ENCODE measurements at regions not wholly inside any gene's neighbourhood (a gene's known extent, or its start where the extent isn't known, plus 50 kb on each side); places are given as distances from the start of the nearest gene placed in this dataset.

DNA sequence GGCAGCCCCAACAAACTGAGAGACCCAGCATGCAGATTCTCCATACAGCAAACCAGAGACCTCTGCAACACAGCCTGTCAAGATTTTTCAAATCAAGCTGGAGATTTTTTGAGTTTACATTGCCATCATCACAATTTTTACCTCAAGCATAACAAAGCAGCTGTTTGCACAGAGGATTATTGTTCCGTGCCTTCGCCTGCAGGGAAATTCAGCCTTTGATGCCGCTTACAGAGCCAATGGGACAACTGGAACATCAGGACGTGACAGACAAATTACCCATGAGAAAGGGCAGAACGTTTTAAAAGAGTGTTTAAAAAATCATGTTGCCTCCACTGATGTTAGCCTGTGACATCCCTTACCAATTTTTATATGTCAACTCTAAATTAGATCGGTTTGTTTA is 363.7 kb downstream of the FBXW7 start:
- Histone ChIP-seq H2AFZ (ENCODE audit: low read depth, low read length, poor library complexity, severe bottlenecking) (no peak overlapping the region), H3K9me2 (ENCODE audit: insufficient read depth) (no peaks in the 10 kb centered on the region), H3K4me3 (replicated peaks in 1 of 2; ENCODE audit: low read depth in 1 of 2, low read length in 2 of 2) (no peak overlapping the region), H3K9me3 (ENCODE audit: control insufficient read depth in 1 of 2, insufficient read depth in 1 of 2, low read depth in 1 of 2, low read length in 2 of 2) (no peaks in the 10 kb centered on the region), H3K4me1 (ENCODE audit: control insufficient read depth in 1 of 2, insufficient read depth in 2 of 2, low read length in 2 of 2) (peaks cover 0 to 9% of the 10 kb centered on the region in 2 experiments; a peak in 2 of 4 replicates), H4K20me1 (ENCODE audit: insufficient read depth) (no peaks in the 10 kb centered on the region), H3K9ac (ENCODE audit: low read length) (no peak overlapping the region), H3K4me2 (ENCODE audit: low read length) (no peak overlapping the region), H3K79me2 (ENCODE audit: insufficient read depth, low read length) (no peaks in the 10 kb centered on the region), H3K27ac (ENCODE audit: low read depth, low read length) (no peak overlapping the region), H3K36me3 (ENCODE audit: control insufficient read depth in 1 of 2, insufficient read depth in 2 of 2, low read length in 2 of 2) (no peaks in the 10 kb centered on the region), H3K27me3 (ENCODE audit: insufficient read depth, low read length) (no peaks in the 10 kb centered on the region)
- no TSS peak for BruUV-seq (replicated peaks)
- ATAC-seq (no peak), DNase-seq (ENCODE audit: low read depth, low spot score) (no peak)
- CTCF ChIA-PET: no interaction called here
- TF ChIP-seq ZFX (IDR thresholded peaks at IDR 0.05) (no peak), EZH2 (IDR thresholded peaks at IDR 0.05) (no peak), POLR2AphosphoS5 (IDR thresholded peaks at IDR 0.05; ENCODE audit: low read depth, low read length) (no peak), JUND (IDR thresholded peaks at IDR 0.05) (no peak), EZH2phosphoT487 (IDR thresholded peaks at IDR 0.05; ENCODE audit: borderline replicate concordance) (no peak), CBX3 (IDR thresholded peaks at IDR 0.05; ENCODE audit: low read depth) (no peak), YY1 (IDR thresholded peaks at IDR 0.05; ENCODE audit: extremely low read depth, insufficient replicate concordance, low read depth, low read length) (no peak), CEBPB (IDR thresholded peaks at IDR 0.05; ENCODE audit: low read depth) (no peak), ZNF274 (IDR thresholded peaks at IDR 0.05; ENCODE audit: low read depth, low read length) (no peak), SP1 (IDR thresholded peaks at IDR 0.05; ENCODE audit: low read depth) (no peak)
- TF ChIP-seq, protein P1, sequence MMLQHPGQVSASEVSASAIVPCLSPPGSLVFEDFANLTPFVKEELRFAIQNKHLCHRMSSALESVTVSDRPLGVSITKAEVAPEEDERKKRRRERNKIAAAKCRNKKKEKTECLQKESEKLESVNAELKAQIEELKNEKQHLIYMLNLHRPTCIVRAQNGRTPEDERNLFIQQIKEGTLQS (IDR thresholded peaks at IDR 0.05): no peak
- TF ChIP-seq, protein P2, sequence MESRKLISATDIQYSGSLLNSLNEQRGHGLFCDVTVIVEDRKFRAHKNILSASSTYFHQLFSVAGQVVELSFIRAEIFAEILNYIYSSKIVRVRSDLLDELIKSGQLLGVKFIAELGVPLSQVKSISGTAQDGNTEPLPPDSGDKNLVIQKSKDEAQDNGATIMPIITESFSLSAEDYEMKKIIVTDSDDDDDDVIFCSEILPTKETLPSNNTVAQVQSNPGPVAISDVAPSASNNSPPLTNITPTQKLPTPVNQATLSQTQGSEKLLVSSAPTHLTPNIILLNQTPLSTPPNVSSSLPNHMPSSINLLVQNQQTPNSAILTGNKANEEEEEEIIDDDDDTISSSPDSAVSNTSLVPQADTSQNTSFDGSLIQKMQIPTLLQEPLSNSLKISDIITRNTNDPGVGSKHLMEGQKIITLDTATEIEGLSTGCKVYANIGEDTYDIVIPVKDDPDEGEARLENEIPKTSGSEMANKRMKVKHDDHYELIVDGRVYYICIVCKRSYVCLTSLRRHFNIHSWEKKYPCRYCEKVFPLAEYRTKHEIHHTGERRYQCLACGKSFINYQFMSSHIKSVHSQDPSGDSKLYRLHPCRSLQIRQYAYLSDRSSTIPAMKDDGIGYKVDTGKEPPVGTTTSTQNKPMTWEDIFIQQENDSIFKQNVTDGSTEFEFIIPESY (IDR thresholded peaks at IDR 0.05; ENCODE audit: extremely low read depth, insufficient replicate concordance, low read length): no peak
- TF ChIP-seq, protein P3, sequence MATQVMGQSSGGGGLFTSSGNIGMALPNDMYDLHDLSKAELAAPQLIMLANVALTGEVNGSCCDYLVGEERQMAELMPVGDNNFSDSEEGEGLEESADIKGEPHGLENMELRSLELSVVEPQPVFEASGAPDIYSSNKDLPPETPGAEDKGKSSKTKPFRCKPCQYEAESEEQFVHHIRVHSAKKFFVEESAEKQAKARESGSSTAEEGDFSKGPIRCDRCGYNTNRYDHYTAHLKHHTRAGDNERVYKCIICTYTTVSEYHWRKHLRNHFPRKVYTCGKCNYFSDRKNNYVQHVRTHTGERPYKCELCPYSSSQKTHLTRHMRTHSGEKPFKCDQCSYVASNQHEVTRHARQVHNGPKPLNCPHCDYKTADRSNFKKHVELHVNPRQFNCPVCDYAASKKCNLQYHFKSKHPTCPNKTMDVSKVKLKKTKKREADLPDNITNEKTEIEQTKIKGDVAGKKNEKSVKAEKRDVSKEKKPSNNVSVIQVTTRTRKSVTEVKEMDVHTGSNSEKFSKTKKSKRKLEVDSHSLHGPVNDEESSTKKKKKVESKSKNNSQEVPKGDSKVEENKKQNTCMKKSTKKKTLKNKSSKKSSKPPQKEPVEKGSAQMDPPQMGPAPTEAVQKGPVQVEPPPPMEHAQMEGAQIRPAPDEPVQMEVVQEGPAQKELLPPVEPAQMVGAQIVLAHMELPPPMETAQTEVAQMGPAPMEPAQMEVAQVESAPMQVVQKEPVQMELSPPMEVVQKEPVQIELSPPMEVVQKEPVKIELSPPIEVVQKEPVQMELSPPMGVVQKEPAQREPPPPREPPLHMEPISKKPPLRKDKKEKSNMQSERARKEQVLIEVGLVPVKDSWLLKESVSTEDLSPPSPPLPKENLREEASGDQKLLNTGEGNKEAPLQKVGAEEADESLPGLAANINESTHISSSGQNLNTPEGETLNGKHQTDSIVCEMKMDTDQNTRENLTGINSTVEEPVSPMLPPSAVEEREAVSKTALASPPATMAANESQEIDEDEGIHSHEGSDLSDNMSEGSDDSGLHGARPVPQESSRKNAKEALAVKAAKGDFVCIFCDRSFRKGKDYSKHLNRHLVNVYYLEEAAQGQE (IDR thresholded peaks at IDR 0.05; ENCODE audit: low read depth): no peak
- POLR2A ChIA-PET: no interaction called here
- RAD21 ChIA-PET (ENCODE audit: low non-redundant PET in 1 of 2, low total read pairs in 2 of 2, uncharacterized antibody in 2 of 2, unreplicated experiment in 2 of 2): no interaction called here
- intact Hi-C loops (cut with micrococcal nuclease): no loop called here
